DND-41 (cell line): ENCODE measurements at regions not wholly inside any gene's neighbourhood (a gene's known extent, or its start where the extent isn't known, plus 50 kb on each side); places are given as distances from the start of the nearest gene placed in this dataset.

Experiments used
- ATAC-seq: fragments of 200-7000 bp; cut with Tn5 transposase; 3 replicates; pipeline ENCODE4 v1.9.1; 2021; ENCODE audit warnings: low read depth; ENCODE audit not compliant: insufficient read depth
- DNase-seq: peaks from one replicate; pipeline ENCODE4 v3.0.0-alpha.2; 2020
- H2AFZ ChIP-seq: 2 replicates; pipeline ENCODE4 v1.6.0; 2012; ENCODE audit warnings: low read depth, low read length
- H3K27ac ChIP-seq: 2 replicates; pipeline ENCODE4 v1.5.1; 2012; ENCODE audit warnings: low read length, inconsistent platforms
- H3K27me3 ChIP-seq: fragments of 200-600 bp; sonication (generic); 2 replicates; pipeline ENCODE4 v1.6.0; 2012; ENCODE audit warnings: low read length, mild to moderate bottlenecking, inconsistent platforms; ENCODE audit not compliant: insufficient read depth, poor library complexity
- H3K36me3 ChIP-seq: 2 replicates; pipeline ENCODE4 v1.5.1; 2012; ENCODE audit warnings: low read length, inconsistent platforms; ENCODE audit not compliant: insufficient read depth
- H3K4me1 ChIP-seq: 2 replicates; pipeline ENCODE4 v1.5.1; 2012; ENCODE audit warnings: mild to moderate bottlenecking, low read length; ENCODE audit not compliant: insufficient read depth
- H3K4me2 ChIP-seq: 2 replicates; pipeline ENCODE4 v1.6.0; 2012; ENCODE audit warnings: mild to moderate bottlenecking, moderate library complexity, low read length, inconsistent platforms; ENCODE audit not compliant: insufficient read depth
- H3K4me3 ChIP-seq, 2 experiments: fragments of 200-600 bp in 1 of 2; shearing (Covaris generic) in 1 of 2; 2 replicates each; pipeline ENCODE4 v1.5.1; 2012 to 2016; ENCODE audit warnings: inconsistent platforms in 2 of 2, low read length in 2 of 2, mild to moderate bottlenecking in 2 of 2, low read depth in 1 of 2, moderate library complexity in 1 of 2
- H3K79me2 ChIP-seq: 2 replicates; pipeline ENCODE4 v1.6.0; 2012; ENCODE audit warnings: low read length, inconsistent platforms; ENCODE audit not compliant: insufficient read depth
- H3K9ac ChIP-seq: 2 replicates; pipeline ENCODE4 v1.6.0; 2012; ENCODE audit warnings: low read depth, mild to moderate bottlenecking, inconsistent platforms, low read length, moderate library complexity
- H3K9me3 ChIP-seq: 2 replicates; pipeline ENCODE4 v1.5.1; 2012; ENCODE audit warnings: low read length, moderate library complexity, mild to moderate bottlenecking, inconsistent platforms; ENCODE audit not compliant: insufficient read depth, severe bottlenecking
- H4K20me1 ChIP-seq: 2 replicates; pipeline ENCODE4 v1.6.0; 2012; ENCODE audit warnings: low read length; ENCODE audit not compliant: insufficient read depth
- CTCF ChIP-seq: IDR thresholded peaks from 2 replicates; pipeline ENCODE4 v1.5.1; 2012; ENCODE audit warnings: borderline replicate concordance, low read length, moderate library complexity, mild to moderate bottlenecking; ENCODE audit not compliant: poor library complexity, severe bottlenecking; ENCODE audit errors: extremely low read depth
- EZH2 ChIP-seq: IDR thresholded peaks from 3 replicates; pipeline ENCODE4 v1.6.1; 2012; ENCODE audit warnings: borderline replicate concordance, low read depth, mild to moderate bottlenecking, moderate library complexity, low read length, inconsistent platforms; ENCODE audit not compliant: severe bottlenecking

- ATAC-seq = no peak
- H3K36me3 ChIP-seq = no peaks in the 10 kb centered on the region
- no peaks in the 10 kb centered on the region; the same call in 1 of the 2 replicates for H4K20me1 ChIP-seq
- no peak overlapping the region for H3K4me3 ChIP-seq
- H3K9ac ChIP-seq = no peak overlapping the region
- no peaks in the 10 kb centered on the region for H3K4me1 ChIP-seq
- H3K27me3 ChIP-seq = no peaks in the 10 kb centered on the region
- H3K4me2 ChIP-seq = no peak overlapping the region
- H2AFZ ChIP-seq = no peak overlapping the region
- DNase-seq = no peak
- H3K9me3 ChIP-seq = no peaks in the 10 kb centered on the region
- H3K27ac ChIP-seq = no peak overlapping the region
- H3K79me2 ChIP-seq = no peaks in the 10 kb centered on the region
- TF ChIP-seq EZH2 = no peak
- no peak for TF ChIP-seq CTCF
Observed at GRCh38 chr1:232521660-232522059, 108.3 kb downstream of the SIPA1L2 start.

- H2AFZ ChIP-seq = no peak overlapping the region
- no peaks in the 10 kb centered on the region for H3K79me2 ChIP-seq
- no peak for TF ChIP-seq EZH2
- no peak for TF ChIP-seq CTCF
- peaks cover 7% of the 10 kb centered on the region; the same call in 1 of the 2 replicates for H3K36me3 ChIP-seq
- H3K4me1 ChIP-seq = no peaks in the 10 kb centered on the region
- H3K4me3 ChIP-seq = no peak overlapping the region
- no peak overlapping the region for H3K9ac ChIP-seq
- no peaks in the 10 kb centered on the region for H3K9me3 ChIP-seq
- ATAC-seq = no peak
- H3K4me2 ChIP-seq = no peak overlapping the region
- H3K27ac ChIP-seq = no peak overlapping the region
- no peaks in the 10 kb centered on the region; the same call in 1 of the 2 replicates for H4K20me1 ChIP-seq
- no peaks in the 10 kb centered on the region for H3K27me3 ChIP-seq
- no peak for DNase-seq
Observed at GRCh38 chr1:232519186-232519585, 110.7 kb downstream of the SIPA1L2 start.

GRCh38 chr1:232518349-232518748, 111.6 kb downstream of the SIPA1L2 start:
- Histone ChIP-seq H3K27ac (no peak overlapping the region), H2AFZ (no peak overlapping the region), H3K4me1 (no peaks in the 10 kb centered on the region), H3K36me3 (peaks cover 10% of the 10 kb centered on the region; the same call in 1 of the 2 replicates), H3K4me3 (no peak overlapping the region), H3K79me2 (no peaks in the 10 kb centered on the region), H4K20me1 (no peaks in the 10 kb centered on the region), H3K9me3 (no peaks in the 10 kb centered on the region), H3K4me2 (no peak overlapping the region), H3K9ac (no peak overlapping the region), H3K27me3 (no peaks in the 10 kb centered on the region)
- no peak for DNase-seq
- TF ChIP-seq CTCF (no peak), EZH2 (no peak)
- no peak for ATAC-seq

- DNase-seq (no peak), ATAC-seq (no peak)
- no peak overlapping the region for H3K4me3 ChIP-seq
- peaks cover 10% of the 10 kb centered on the region; the same call in 1 of the 2 replicates for H3K36me3 ChIP-seq
- H3K9ac ChIP-seq = no peak overlapping the region
- no peak for TF ChIP-seq CTCF
- no peak for TF ChIP-seq EZH2
- H3K79me2 ChIP-seq = no peaks in the 10 kb centered on the region
- H4K20me1 ChIP-seq = no peaks in the 10 kb centered on the region
- no peak overlapping the region for H2AFZ ChIP-seq
- H3K9me3 ChIP-seq = no peaks in the 10 kb centered on the region
- H3K27ac ChIP-seq = no peak overlapping the region
- H3K4me2 ChIP-seq = no peak overlapping the region
- H3K4me1 ChIP-seq = no peaks in the 10 kb centered on the region
- H3K27me3 ChIP-seq = no peaks in the 10 kb centered on the region
Observed at GRCh38 chr1:232517204-232517603, 112.7 kb downstream of the SIPA1L2 start.
